HG03039 (cell line): ENCODE measurements at regions not wholly inside any gene's neighbourhood (a gene's known extent, or its start where the extent isn't known, plus 50 kb on each side); places are given as distances from the start of the nearest gene placed in this dataset.
A peak's percentile ranks its signal among the peaks of the same experiment; 100 is the strongest.

Source experiments
- ATAC-seq: cut with Tn5 transposase; IDR thresholded peaks from one replicate; pipeline ENCODE4 v1.9.1; 2021; ENCODE audit warnings: mild to moderate bottlenecking, moderate library complexity; ENCODE audit not compliant: unreplicated experiment

DNA sequence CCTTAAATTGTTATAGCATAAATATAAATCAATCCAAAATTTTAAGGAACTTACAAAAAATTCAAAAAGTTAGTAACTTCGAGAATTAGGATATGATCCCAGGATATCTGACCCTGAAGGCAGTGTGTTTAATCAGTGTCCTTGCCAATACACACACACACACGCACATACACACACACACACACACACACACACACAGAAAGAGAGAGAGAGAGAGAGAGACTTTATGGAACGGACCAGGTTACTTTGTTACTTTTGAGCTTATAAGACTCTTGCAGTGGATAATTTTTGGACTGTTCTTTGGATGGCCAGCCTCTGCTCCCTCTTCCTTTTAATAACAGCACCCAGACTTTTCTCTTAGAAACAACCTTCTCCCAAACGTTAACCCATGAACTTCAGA lies 322.9 kb downstream of the NFIB start:
- no peak for ATAC-seq

GRCh38 chr9:13990331-13990730 lies 323.6 kb downstream of the NFIB start:
- no peak for ATAC-seq

GRCh38 chr9:13988944-13989343 lies 325.0 kb downstream of the NFIB start:
- no peak for ATAC-seq

DNA sequence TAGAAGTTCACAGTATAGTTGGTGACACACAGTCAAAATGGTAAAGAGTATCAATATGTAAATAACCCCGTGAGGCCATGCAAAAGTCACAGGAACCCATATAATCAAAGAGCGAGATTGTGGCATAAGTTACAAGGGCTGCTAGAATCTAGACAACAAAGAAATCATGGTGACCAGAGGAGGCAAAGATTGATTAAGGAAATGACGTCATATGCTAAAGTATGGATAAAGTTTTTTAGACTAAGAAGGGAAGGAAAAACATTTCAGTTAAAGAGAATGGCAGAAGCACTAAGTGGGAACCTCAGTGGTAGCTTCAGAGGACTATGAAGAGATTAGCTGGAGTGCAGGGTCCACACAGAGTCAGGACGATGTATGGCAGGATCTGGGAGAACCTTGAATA lies 330.3 kb downstream of the NFIB start:
- ATAC-seq, result no peak

DNA sequence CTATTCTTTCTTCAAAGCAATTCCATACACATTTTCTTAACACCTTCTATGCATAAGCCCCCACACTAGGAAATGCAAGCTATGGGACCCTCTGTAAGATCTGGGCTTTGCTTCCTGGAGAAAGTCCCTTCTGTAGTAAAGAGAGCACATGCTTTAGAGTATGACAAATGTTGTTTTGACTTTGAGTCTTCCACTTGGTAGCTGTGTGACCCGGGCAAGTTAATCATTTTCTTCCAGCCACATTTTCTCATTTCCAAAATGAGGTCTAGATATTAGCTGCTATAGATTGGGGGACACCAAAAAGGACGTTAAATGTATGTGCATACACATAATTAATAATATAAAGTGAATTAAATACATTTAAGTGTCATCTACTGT lies 334.0 kb downstream of the NFIB start:
- no peak for ATAC-seq

GRCh38 chr9:13975611-13976290 lies 338.2 kb downstream of the NFIB start:
- no peak for ATAC-seq

DNA sequence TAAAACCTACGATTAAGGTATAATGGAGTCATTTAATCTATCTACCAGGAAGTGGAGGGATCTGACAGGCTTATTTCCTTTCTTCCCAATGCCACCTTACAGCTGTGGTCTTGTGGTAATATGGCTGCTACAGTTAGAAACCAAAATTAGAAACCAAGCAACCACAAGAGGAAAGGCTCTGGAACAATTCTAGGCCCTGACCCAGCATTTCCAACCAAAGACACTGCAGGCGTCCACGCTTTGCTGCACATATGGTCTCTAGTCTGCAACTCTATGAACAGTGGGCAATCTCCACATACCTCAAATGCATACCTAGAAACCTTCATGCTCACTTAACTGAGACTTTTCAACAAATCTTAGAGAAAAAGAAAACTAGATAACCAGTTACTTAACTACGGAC lies 339.1 kb downstream of the NFIB start:
- ATAC-seq, result no peak

GRCh38 chr9:13971966-13972655 lies 341.8 kb downstream of the NFIB start:
- ATAC-seq, result no peak

DNA sequence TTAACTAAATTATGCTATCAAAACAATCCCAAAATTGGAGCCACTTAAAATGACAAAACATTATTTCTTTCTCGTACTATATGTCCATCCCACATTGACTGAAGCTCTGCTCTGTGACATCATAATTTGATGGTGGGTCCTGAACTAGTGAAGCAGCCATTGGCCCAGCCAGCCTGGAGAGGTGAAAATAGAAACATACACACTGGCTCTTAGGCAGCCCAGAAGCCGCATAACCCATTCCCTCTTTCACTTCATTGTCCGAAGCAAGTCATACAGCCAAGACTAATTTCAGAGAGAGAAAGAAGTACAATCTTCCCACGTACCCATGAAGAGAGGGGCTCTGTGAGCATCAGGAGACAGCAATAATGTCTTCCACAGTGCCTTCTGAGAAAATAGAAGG lies 342.5 kb downstream of the NFIB start:
- no peak for ATAC-seq

GRCh38 chr9:13970426-13970825 lies 343.5 kb downstream of the NFIB start:
- ATAC-seq, result no peak

- ATAC-seq, result no peak
Measured at GRCh38 chr9:13970018-13970417, 343.9 kb downstream of the NFIB start.

DNA sequence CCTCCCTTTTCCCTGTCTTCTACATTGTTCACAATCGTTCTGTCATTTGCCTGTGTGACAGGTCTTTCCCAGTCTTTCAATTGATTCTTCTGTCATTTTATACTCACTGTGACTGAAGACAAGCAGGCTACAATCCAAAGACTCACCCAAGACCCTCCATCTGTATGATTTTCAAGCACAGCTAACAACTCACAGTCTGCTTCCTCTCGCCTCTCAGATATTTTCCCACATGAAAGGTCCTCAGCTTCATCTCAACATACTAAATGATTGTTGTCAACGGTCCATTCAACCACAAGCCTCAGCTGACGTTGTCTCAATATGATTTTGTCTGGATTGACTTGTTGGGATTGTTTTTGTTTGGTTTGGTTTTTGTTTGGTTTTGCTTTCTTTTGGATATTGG lies 346.5 kb downstream of the NFIB start:
- ATAC-seq, result no peak

DNA sequence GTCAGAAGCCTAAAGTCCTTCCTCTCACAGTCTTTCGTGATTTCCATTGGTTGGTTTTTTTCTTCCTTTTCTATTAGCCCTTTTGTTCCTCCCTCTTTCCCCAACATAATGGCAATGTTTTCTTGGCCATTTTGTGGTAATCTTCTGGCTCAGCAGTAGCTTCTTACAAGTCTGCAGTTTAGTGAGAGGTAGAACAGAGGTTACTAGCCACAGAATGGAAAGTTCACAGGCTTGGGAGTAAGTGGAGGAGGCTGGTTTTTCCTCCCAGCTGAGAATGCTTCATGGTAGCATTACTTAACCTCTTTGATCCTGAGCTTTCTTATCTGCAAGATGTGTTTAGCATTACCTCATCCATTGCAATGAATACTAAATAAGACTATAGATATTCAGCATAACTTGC lies 346.9 kb downstream of the NFIB start:
- no peak for ATAC-seq

GRCh38 chr9:13963005-13963653 lies 350.8 kb downstream of the NFIB start:
- ATAC-seq, result peak; percentile 60

DNA sequence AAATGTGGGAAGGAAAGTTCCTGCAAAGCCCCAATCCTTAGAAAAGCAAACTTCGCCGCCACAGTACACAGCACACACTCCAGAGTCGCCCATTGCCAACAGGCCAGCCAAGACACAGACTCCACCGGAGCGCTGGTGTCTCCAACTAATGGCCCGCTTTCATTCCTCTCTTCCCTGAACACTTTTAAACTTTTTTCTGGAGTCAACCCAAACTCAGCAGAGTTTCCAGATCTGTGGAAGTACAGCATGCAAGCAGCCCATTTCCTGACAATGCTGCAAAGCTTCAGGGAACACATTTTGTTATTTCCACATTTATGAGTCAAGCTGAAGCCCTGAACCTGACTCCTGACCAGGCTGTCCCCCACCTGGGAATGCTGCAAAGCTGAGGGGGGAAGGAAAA lies 351.9 kb downstream of the NFIB start:
- no peak for ATAC-seq

DNA sequence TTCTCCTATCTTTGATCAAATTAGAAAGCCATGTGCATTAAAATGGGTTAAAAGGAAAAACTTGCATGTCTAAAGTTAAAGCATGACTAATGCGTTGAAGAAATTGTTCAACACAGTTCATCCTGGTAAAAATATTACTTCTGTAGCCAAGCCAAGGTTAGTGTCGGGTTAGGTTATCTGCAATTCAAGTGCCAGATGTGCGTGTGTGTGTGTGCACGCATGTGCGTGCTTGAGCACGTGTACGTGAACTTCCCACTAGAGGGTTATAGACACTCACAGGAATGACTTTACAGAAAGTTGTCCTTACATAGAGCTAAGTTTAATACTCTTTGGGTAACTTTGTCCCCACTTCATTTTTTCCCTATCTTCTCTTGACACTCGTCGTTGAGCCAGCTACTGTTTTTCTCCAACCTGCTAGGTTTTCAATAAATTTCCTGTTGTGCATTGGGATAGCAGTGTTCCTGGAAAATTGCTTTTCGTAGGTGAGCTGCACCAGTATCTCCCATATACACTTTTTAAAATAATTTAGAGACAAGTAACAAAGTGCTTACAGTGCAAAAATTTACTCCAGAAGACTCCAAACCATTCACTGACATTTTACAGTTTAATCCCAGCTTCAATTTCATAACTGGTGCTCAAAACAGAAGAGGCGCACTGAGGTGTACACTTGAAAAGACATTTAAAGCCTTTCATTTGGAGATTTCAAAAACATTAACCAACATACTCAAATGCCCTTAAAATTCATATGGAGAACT lies 353.8 kb downstream of the NFIB start:
- no peak for ATAC-seq

- no peak for ATAC-seq
Measured at GRCh38 chr9:13958672-13959071, 355.3 kb downstream of the NFIB start.

- peak; percentile 56 for ATAC-seq
Measured at GRCh38 chr9:13957089-13957488, 356.9 kb downstream of the NFIB start.

GRCh38 chr9:13956107-13956506 lies 357.8 kb downstream of the NFIB start:
- no peak for ATAC-seq

DNA sequence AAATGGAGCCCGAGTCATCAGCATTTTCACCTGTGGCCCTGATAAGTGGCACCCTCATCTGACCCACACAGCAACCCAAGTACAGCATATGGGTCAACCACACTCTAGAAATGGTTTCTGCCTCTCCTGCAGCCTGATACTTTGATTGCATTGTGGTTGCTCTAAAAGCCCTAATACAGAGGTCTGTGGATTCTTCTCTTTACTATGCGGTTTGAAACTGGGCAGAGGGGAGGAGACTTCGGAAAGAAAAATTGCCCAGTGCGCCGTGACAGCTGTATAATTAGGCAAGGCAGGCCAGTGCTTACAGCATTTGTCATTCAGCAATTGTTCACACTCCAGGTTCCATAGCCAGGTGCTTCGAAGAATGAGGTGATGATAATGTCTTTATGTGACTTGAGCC lies 361.0 kb downstream of the NFIB start:
- no peak for ATAC-seq

DNA sequence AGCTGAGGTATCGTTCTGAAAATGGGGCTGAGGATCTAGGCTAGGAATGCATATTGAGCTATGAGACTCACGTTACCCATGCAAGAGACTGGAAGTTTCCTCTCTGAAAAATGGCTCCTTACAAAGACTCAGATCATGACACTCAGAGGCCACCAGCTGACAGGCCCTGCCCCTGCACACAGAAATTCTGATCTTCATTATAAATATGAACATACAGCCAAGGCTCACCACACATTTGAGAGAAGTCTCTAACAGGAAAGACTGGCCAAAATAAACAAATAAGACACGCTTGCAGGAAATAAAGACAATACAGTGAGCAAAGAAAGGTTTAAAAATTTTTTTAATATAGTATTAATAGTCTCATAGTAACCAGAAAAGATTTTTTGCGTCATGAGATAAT lies 365.9 kb downstream of the NFIB start:
- ATAC-seq, result no peak

DNA sequence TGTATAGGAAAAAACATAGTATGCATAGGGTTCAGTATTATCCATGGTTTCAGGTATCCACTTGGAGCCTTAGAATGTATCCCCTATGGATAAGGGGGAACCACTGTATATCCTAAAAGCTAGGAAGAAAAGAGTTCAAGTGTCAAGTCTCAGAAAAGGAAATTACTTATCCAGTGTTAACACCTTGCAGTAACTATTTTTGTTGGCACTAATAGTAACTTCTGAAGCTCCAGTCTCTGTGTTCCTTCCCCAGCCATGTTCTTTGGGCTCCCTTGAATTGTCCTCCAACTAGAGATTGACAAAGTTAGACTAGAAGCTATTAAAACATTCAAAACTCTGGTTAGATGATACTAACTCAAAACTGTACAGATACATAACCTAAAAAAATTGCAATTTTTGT lies 370.8 kb downstream of the NFIB start:
- no peak for ATAC-seq
